ENCODE measurements at regions not wholly inside any gene's neighbourhood (a gene's known extent, or its start where the extent isn't known, plus 50 kb on each side); places are given as distances from the start of the nearest gene placed in this dataset.

DNA sequence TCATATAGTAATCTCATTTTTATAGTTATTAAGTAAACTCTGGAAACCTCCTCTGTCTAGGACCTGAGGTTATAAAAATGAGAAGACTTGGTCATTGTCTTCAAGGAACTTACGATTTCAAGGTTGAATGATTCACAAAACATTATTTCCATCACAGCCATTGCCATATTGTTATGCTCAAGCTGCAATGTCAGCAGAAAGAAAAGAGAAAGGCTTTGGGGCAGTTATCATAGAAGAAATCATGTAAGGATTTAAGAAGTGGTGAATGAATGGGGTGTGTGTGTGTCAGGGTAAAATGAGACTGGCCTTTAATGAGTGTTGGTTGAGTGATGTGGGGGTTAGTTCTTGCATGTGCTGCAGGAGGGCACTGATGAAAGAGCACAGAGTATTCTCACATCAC, 346.8 kb downstream of the SQOR start:
- Histone ChIP-seq H3K36me3 (ENCODE audit: control insufficient read depth in 1 of 2, insufficient read depth in 2 of 2, low read length in 2 of 2) (no peaks in the 10 kb centered on the region), H2AFZ (ENCODE audit: insufficient read depth, low read length, poor library complexity) (no peak overlapping the region), H2BK5ac (ENCODE audit: low read depth, low read length, poor library complexity) (no peak overlapping the region), H4K8ac (ENCODE audit: low read depth, low read length) (no peak overlapping the region), H2AK5ac (ENCODE audit: low read length) (no peak overlapping the region), H3K4me2 (ENCODE audit: low read length) (no peak overlapping the region), H3K14ac (ENCODE audit: low read length) (no peak overlapping the region), H3K23ac (ENCODE audit: low read length) (no peak overlapping the region), H3K4me3 (ENCODE audit: low read depth, low read length) (no peak overlapping the region), H3K79me1 (ENCODE audit: low read length) (no peaks in the 10 kb centered on the region), H3K79me2 (ENCODE audit: control insufficient read depth, insufficient read depth, low read length, poor library complexity) (no peaks in the 10 kb centered on the region), H4K91ac (ENCODE audit: low read depth, low read length) (no peak overlapping the region), H3K27ac (ENCODE audit: low read depth, low read length) (no peak overlapping the region), H3K27me3 (ENCODE audit: insufficient read depth, low read length) (no peaks in the 10 kb centered on the region), H3K4me1 (ENCODE audit: control insufficient read depth in 1 of 2, insufficient read depth in 2 of 2, low read length in 2 of 2) (no peaks in the 10 kb centered on the region), H4K12ac (ENCODE audit: low read depth, low read length) (no peak overlapping the region), H2BK120ac (ENCODE audit: insufficient read depth, low read length, poor library complexity) (no peak overlapping the region), H3K9ac (ENCODE audit: low read length) (no peak overlapping the region), H3K4ac (ENCODE audit: low read depth, low read length) (no peak overlapping the region), H2BK12ac (ENCODE audit: low read length) (no peak overlapping the region), H3K18ac (ENCODE audit: low read length) (no peak overlapping the region), H3K9me3 (ENCODE audit: insufficient read depth, low read depth, low read length) (no peaks in the 10 kb centered on the region)
- no peak for DNase-seq
- WGBS (ENCODE audit: extremely low coverage, insufficient coverage, insufficient read length) = no CpG with 5 or more reads among the region's 1 CpG

- Histone ChIP-seq H2AK5ac (ENCODE audit: low read length) (no peak overlapping the region), H3K79me2 (ENCODE audit: control insufficient read depth, insufficient read depth, low read length, poor library complexity) (no peaks in the 10 kb centered on the region), H3K9ac (ENCODE audit: low read length) (no peak overlapping the region), H4K8ac (ENCODE audit: low read depth, low read length) (no peak overlapping the region), H3K9me3 (ENCODE audit: insufficient read depth, low read depth, low read length) (no peaks in the 10 kb centered on the region), H4K12ac (ENCODE audit: low read depth, low read length) (no peak overlapping the region), H4K91ac (ENCODE audit: low read depth, low read length) (no peak overlapping the region), H3K27me3 (ENCODE audit: insufficient read depth, low read length) (no peaks in the 10 kb centered on the region), H2BK5ac (ENCODE audit: low read depth, low read length, poor library complexity) (no peak overlapping the region), H3K23ac (ENCODE audit: low read length) (no peak overlapping the region), H3K4me3 (ENCODE audit: low read depth, low read length) (no peak overlapping the region), H3K18ac (ENCODE audit: low read length) (no peak overlapping the region), H3K79me1 (ENCODE audit: low read length) (no peaks in the 10 kb centered on the region), H2AFZ (ENCODE audit: insufficient read depth, low read length, poor library complexity) (no peak overlapping the region), H3K27ac (ENCODE audit: low read depth, low read length) (no peak overlapping the region), H3K4ac (ENCODE audit: low read depth, low read length) (no peak overlapping the region), H3K4me1 (ENCODE audit: control insufficient read depth in 1 of 2, insufficient read depth in 2 of 2, low read length in 2 of 2) (no peaks in the 10 kb centered on the region), H2BK120ac (ENCODE audit: insufficient read depth, low read length, poor library complexity) (no peak overlapping the region), H3K14ac (ENCODE audit: low read length) (no peak overlapping the region), H2BK12ac (ENCODE audit: low read length) (no peak overlapping the region), H3K4me2 (ENCODE audit: low read length) (no peak overlapping the region), H3K36me3 (ENCODE audit: control insufficient read depth in 1 of 2, insufficient read depth in 2 of 2, low read length in 2 of 2) (no peaks in the 10 kb centered on the region)
- no CpG with 5 or more reads among the region's 3 CpGs for WGBS (ENCODE audit: extremely low coverage, insufficient coverage, insufficient read length)
- DNase-seq = no peak
These were observed 357.0 kb downstream of the SQOR start for GRCh38 chr15:45991863-45992262.

- H4K12ac ChIP-seq (ENCODE audit: low read depth, low read length) = no peak overlapping the region
- H2AFZ ChIP-seq (ENCODE audit: insufficient read depth, low read length, poor library complexity) = no peak overlapping the region
- H4K8ac ChIP-seq (ENCODE audit: low read depth, low read length) = no peak overlapping the region
- H3K18ac ChIP-seq (ENCODE audit: low read length) = no peak overlapping the region
- H2BK5ac ChIP-seq (ENCODE audit: low read depth, low read length, poor library complexity) = no peak overlapping the region
- H3K79me1 ChIP-seq (ENCODE audit: low read length) = no peaks in the 10 kb centered on the region
- no peak overlapping the region for H4K91ac ChIP-seq (ENCODE audit: low read depth, low read length)
- H3K23ac ChIP-seq (ENCODE audit: low read length) = no peak overlapping the region
- no peaks in the 10 kb centered on the region for H3K27me3 ChIP-seq (ENCODE audit: insufficient read depth, low read length)
- H3K4me2 ChIP-seq (ENCODE audit: low read length) = no peak overlapping the region
- H2AK5ac ChIP-seq (ENCODE audit: low read length) = no peak overlapping the region
- H2BK120ac ChIP-seq (ENCODE audit: insufficient read depth, low read length, poor library complexity) = no peak overlapping the region
- no peak for DNase-seq
- no peaks in the 10 kb centered on the region for H3K9me3 ChIP-seq (ENCODE audit: insufficient read depth, low read depth, low read length)
- no peak overlapping the region for H3K4ac ChIP-seq (ENCODE audit: low read depth, low read length)
- H3K14ac ChIP-seq (ENCODE audit: low read length) = no peak overlapping the region
- H3K4me3 ChIP-seq (ENCODE audit: low read depth, low read length) = no peak overlapping the region
- H3K36me3 ChIP-seq (ENCODE audit: control insufficient read depth in 1 of 2, insufficient read depth in 2 of 2, low read length in 2 of 2) = no peaks in the 10 kb centered on the region
- no peak overlapping the region for H3K27ac ChIP-seq (ENCODE audit: low read depth, low read length)
- H3K79me2 ChIP-seq (ENCODE audit: control insufficient read depth, insufficient read depth, low read length, poor library complexity) = no peaks in the 10 kb centered on the region
- no peaks in the 10 kb centered on the region for H3K4me1 ChIP-seq (ENCODE audit: control insufficient read depth in 1 of 2, insufficient read depth in 2 of 2, low read length in 2 of 2)
- no peak overlapping the region for H3K9ac ChIP-seq (ENCODE audit: low read length)
- WGBS (ENCODE audit: extremely low coverage, insufficient coverage, insufficient read length) = no CpG with 5 or more reads among the region's 3 CpGs
- no peak overlapping the region for H2BK12ac ChIP-seq (ENCODE audit: low read length)
These were observed 358.2 kb downstream of the SQOR start for GRCh38 chr15:45993072-45993471.

GRCh38 chr15:45993508-45993907, 358.7 kb downstream of the SQOR start:
- Histone ChIP-seq H3K79me1 (ENCODE audit: low read length) (no peaks in the 10 kb centered on the region), H3K4ac (ENCODE audit: low read depth, low read length) (no peak overlapping the region), H3K4me3 (ENCODE audit: low read depth, low read length) (no peak overlapping the region), H3K4me2 (ENCODE audit: low read length) (no peak overlapping the region), H2BK5ac (ENCODE audit: low read depth, low read length, poor library complexity) (no peak overlapping the region), H3K4me1 (ENCODE audit: control insufficient read depth in 1 of 2, insufficient read depth in 2 of 2, low read length in 2 of 2) (no peaks in the 10 kb centered on the region), H3K23ac (ENCODE audit: low read length) (no peak overlapping the region), H2BK12ac (ENCODE audit: low read length) (no peak overlapping the region), H4K8ac (ENCODE audit: low read depth, low read length) (no peak overlapping the region), H3K79me2 (ENCODE audit: control insufficient read depth, insufficient read depth, low read length, poor library complexity) (no peaks in the 10 kb centered on the region), H3K9me3 (ENCODE audit: insufficient read depth, low read depth, low read length) (no peaks in the 10 kb centered on the region), H4K91ac (ENCODE audit: low read depth, low read length) (no peak overlapping the region), H3K27me3 (ENCODE audit: insufficient read depth, low read length) (no peaks in the 10 kb centered on the region), H4K12ac (ENCODE audit: low read depth, low read length) (no peak overlapping the region), H3K36me3 (ENCODE audit: control insufficient read depth in 1 of 2, insufficient read depth in 2 of 2, low read length in 2 of 2) (no peaks in the 10 kb centered on the region), H2AFZ (ENCODE audit: insufficient read depth, low read length, poor library complexity) (no peak overlapping the region), H3K18ac (ENCODE audit: low read length) (no peak overlapping the region), H2AK5ac (ENCODE audit: low read length) (no peak overlapping the region), H3K14ac (ENCODE audit: low read length) (no peak overlapping the region), H3K27ac (ENCODE audit: low read depth, low read length) (no peak overlapping the region), H2BK120ac (ENCODE audit: insufficient read depth, low read length, poor library complexity) (no peak overlapping the region), H3K9ac (ENCODE audit: low read length) (no peak overlapping the region)
- no peak for DNase-seq

GRCh38 chr15:45995800-45996199, 361.0 kb downstream of the SQOR start:
- Histone ChIP-seq H3K9ac (ENCODE audit: low read length) (no peak overlapping the region), H2BK5ac (ENCODE audit: low read depth, low read length, poor library complexity) (no peak overlapping the region), H3K23ac (ENCODE audit: low read length) (no peak overlapping the region), H2BK120ac (ENCODE audit: insufficient read depth, low read length, poor library complexity) (no peak overlapping the region), H3K27ac (ENCODE audit: low read depth, low read length) (no peak overlapping the region), H3K18ac (ENCODE audit: low read length) (no peak overlapping the region), H3K4me2 (ENCODE audit: low read length) (no peak overlapping the region), H3K27me3 (ENCODE audit: insufficient read depth, low read length) (no peaks in the 10 kb centered on the region), H2AFZ (ENCODE audit: insufficient read depth, low read length, poor library complexity) (no peak overlapping the region), H4K8ac (ENCODE audit: low read depth, low read length) (no peak overlapping the region), H3K79me2 (ENCODE audit: control insufficient read depth, insufficient read depth, low read length, poor library complexity) (no peaks in the 10 kb centered on the region), H3K4me1 (ENCODE audit: control insufficient read depth in 1 of 2, insufficient read depth in 2 of 2, low read length in 2 of 2) (no peaks in the 10 kb centered on the region), H3K9me3 (ENCODE audit: insufficient read depth, low read depth, low read length) (no peaks in the 10 kb centered on the region), H3K14ac (ENCODE audit: low read length) (no peak overlapping the region), H2BK12ac (ENCODE audit: low read length) (no peak overlapping the region), H2AK5ac (ENCODE audit: low read length) (no peak overlapping the region), H4K12ac (ENCODE audit: low read depth, low read length) (no peak overlapping the region), H3K4ac (ENCODE audit: low read depth, low read length) (no peak overlapping the region), H4K91ac (ENCODE audit: low read depth, low read length) (no peak overlapping the region), H3K4me3 (ENCODE audit: low read depth, low read length) (no peak overlapping the region), H3K36me3 (ENCODE audit: control insufficient read depth in 1 of 2, insufficient read depth in 2 of 2, low read length in 2 of 2) (no peaks in the 10 kb centered on the region), H3K79me1 (ENCODE audit: low read length) (no peaks in the 10 kb centered on the region)
- DNase-seq = no peak
- no CpG with 5 or more reads among the region's 4 CpGs for WGBS (ENCODE audit: extremely low coverage, insufficient coverage, insufficient read length)
